Stimulated activated CD8-positive, alpha-beta memory T cell treated with anti-CD3 and anti-CD28 coated beads, Interleukin-12 subunit alpha, Interleukin-12 subunit beta, amount 100 ng/mL, for 1 hour (primary cell): ENCODE measurements at regions not wholly inside any gene's neighbourhood (a gene's known extent, or its start where the extent isn't known, plus 50 kb on each side); places are given as distances from the start of the nearest gene placed in this dataset.
"Not testable (repeated sequence)": the region's sequence is repeated elsewhere in the genome, so short reads cannot be mapped to it uniquely, and the experiment has no call there.

Experiments used
- DNase-seq: peaks from one replicate; pipeline ENCODE4 v3.0.0-alpha.2; 2020; ENCODE audit warnings: low read depth

GRCh38 chr6:156281266-156281665, 495.9 kb upstream of the ARID1B start:
- DNase-seq, result no peak

- no peak for DNase-seq
These were observed 497.1 kb upstream of the ARID1B start for GRCh38 chr6:156280065-156280464.

GRCh38 chr6:156279261-156279969, 497.8 kb upstream of the ARID1B start:
- no peak for DNase-seq

- DNase-seq, result no peak
These were observed 504.0 kb upstream of the ARID1B start for GRCh38 chr6:156273065-156273711.

- DNase-seq, result no peak
These were observed 507.3 kb upstream of the ARID1B start for GRCh38 chr6:156269751-156270369.

GRCh38 chr6:156268849-156269248, 508.3 kb upstream of the ARID1B start:
- DNase-seq, result no peak

GRCh38 chr6:156262014-156262413, 515.2 kb upstream of the ARID1B start:
- DNase-seq, result no peak

GRCh38 chr6:156260815-156261214, 516.4 kb upstream of the ARID1B start:
- no peak for DNase-seq

GRCh38 chr6:156258981-156259380, 518.2 kb upstream of the ARID1B start:
- no peak for DNase-seq

GRCh38 chr6:156256161-156256560, 521.0 kb upstream of the ARID1B start:
- no peak for DNase-seq

- no peak for DNase-seq
These were observed 522.9 kb upstream of the ARID1B start for GRCh38 chr6:156254240-156254639.

GRCh38 chr6:156250593-156250992, 526.6 kb upstream of the ARID1B start:
- no peak for DNase-seq

- DNase-seq, result no peak
These were observed 535.0 kb upstream of the ARID1B start for GRCh38 chr6:156242206-156242605.

- no peak for DNase-seq
These were observed 546.0 kb upstream of the ARID1B start for GRCh38 chr6:156231026-156231765.

GRCh38 chr6:156219973-156220372, 557.2 kb upstream of the ARID1B start:
- no peak for DNase-seq

- DNase-seq, result no peak
These were observed 571.5 kb upstream of the ARID1B start for GRCh38 chr6:156205678-156206077.

GRCh38 chr6:156199182-156199581, 578.0 kb upstream of the ARID1B start:
- DNase-seq, result no peak

- no peak for DNase-seq
These were observed 579.7 kb upstream of the ARID1B start for GRCh38 chr6:156197513-156197912.

- no peak for DNase-seq
These were observed 582.2 kb upstream of the ARID1B start for GRCh38 chr6:156194981-156195380.

GRCh38 chr6:156193381-156193780, 583.8 kb upstream of the ARID1B start:
- no peak for DNase-seq

- DNase-seq, result no peak
These were observed 585.3 kb upstream of the ARID1B start for GRCh38 chr6:156191895-156192294.

- DNase-seq, result not testable (repeated sequence)
These were observed 585.8 kb upstream of the ARID1B start for GRCh38 chr6:156191390-156191789.

- no peak for DNase-seq
These were observed 586.9 kb upstream of the ARID1B start for GRCh38 chr6:156190270-156190669.
